Tibial nerve (tissue), 4 donors: ENCODE measurements at regions not wholly inside any gene's neighbourhood (a gene's known extent, or its start where the extent isn't known, plus 50 kb on each side); places are given as distances from the start of the nearest gene placed in this dataset.

Experiments used
- DNase-seq, 2 donors: peaks; one replicate each; pipeline ENCODE4 v3.0.0-alpha.2; 2019; ENCODE audit warnings: low spot score in 2 of 2
- H3K27ac ChIP-seq, 4 donors: fragments of 200-600 bp; sonication (generic) in 3 of 4; one replicate each; pipeline ENCODE4 v1.5.1; 2017 to 2019; ENCODE audit warnings: mild to moderate bottlenecking in 1 of 4
- H3K27me3 ChIP-seq, 2 donors: fragments of 200-600 bp; sonication (generic) in 1 of 2; one replicate each; pipeline versions ENCODE4 v1.5.1 to v1.6.0; 2017 to 2019
- H3K36me3 ChIP-seq, 3 donors: fragments of 200-600 bp; sonication (generic); one replicate each; pipeline ENCODE4 v1.5.1; 2018 to 2019
- H3K4me1 ChIP-seq, 4 donors: fragments of 200-600 bp; sonication (generic) in 3 of 4; one replicate each; pipeline ENCODE4 v1.5.1; 2017 to 2019
- H3K4me3 ChIP-seq, 4 donors: fragments of 200-600 bp; sonication (generic) in 3 of 4; one replicate each; pipeline ENCODE4 v1.5.1; 2017 to 2019; ENCODE audit warnings: mild to moderate bottlenecking in 1 of 4, moderate library complexity in 1 of 4
- H3K9me3 ChIP-seq, 4 donors: fragments of 200-600 bp; sonication (generic) in 3 of 4; one replicate each; pipeline ENCODE4 v1.5.1; 2017 to 2019
- EP300 ChIP-seq, 2 donors: sonication (generic); formaldehyde crosslinking; IDR thresholded peaks; one replicate each; pipeline ENCODE4 v1.6.1; 2017; ENCODE audit warnings: antibody characterized with exemption in 2 of 2, mild to moderate bottlenecking in 1 of 2
- POLR2A ChIP-seq, 2 donors: fragments of 450-650 bp; IDR thresholded peaks; one replicate each; pipeline ENCODE4 v1.6.1; 2017; ENCODE audit warnings: antibody characterized with exemption in 2 of 2, mild to moderate bottlenecking in 2 of 2, moderate library complexity in 2 of 2
- WGBS, 2 donors: methylation state at CpG; one replicate each; pipeline ENCODE4 v1.1.5; 2018; 5-methylcytosine and 5-hydroxymethylcytosine counted together
- TF ChIP-seq, protein P1 (sequence below), 5 experiments: fragments of 200-600 bp in 3 of 5; fragments of 450-650 bp in 2 of 5; sonication (generic) in 3 of 5; IDR thresholded peaks; one replicate each; pipeline ENCODE4 v1.5.1; 2016 to 2019; ENCODE audit warnings: antibody characterized with exemption in 5 of 5, mild to moderate bottlenecking in 3 of 5, moderate library complexity in 2 of 5

- no peaks in the 10 kb centered on the region for H3K4me1 ChIP-seq
- no peak for TF ChIP-seq EP300 (IDR thresholded peaks at IDR 0.05)
- no peak for TF ChIP-seq POLR2A (IDR thresholded peaks at IDR 0.05)
- TF ChIP-seq, protein P1, sequence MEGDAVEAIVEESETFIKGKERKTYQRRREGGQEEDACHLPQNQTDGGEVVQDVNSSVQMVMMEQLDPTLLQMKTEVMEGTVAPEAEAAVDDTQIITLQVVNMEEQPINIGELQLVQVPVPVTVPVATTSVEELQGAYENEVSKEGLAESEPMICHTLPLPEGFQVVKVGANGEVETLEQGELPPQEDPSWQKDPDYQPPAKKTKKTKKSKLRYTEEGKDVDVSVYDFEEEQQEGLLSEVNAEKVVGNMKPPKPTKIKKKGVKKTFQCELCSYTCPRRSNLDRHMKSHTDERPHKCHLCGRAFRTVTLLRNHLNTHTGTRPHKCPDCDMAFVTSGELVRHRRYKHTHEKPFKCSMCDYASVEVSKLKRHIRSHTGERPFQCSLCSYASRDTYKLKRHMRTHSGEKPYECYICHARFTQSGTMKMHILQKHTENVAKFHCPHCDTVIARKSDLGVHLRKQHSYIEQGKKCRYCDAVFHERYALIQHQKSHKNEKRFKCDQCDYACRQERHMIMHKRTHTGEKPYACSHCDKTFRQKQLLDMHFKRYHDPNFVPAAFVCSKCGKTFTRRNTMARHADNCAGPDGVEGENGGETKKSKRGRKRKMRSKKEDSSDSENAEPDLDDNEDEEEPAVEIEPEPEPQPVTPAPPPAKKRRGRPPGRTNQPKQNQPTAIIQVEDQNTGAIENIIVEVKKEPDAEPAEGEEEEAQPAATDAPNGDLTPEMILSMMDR (IDR thresholded peaks at IDR 0.05), result no peak
- no peaks in the 10 kb centered on the region for H3K9me3 ChIP-seq
- H3K4me3 ChIP-seq, result no peak overlapping the region
- 66 to 76% methylated on average over 2 of the region's 2 CpGs for WGBS, 2 donors
- H3K27me3 ChIP-seq, result peaks cover 0 to 5% of the 10 kb centered on the region in 2 donors
- H3K27ac ChIP-seq, result no peak overlapping the region
- H3K36me3 ChIP-seq, result no peaks in the 10 kb centered on the region
- DNase-seq, result no peak
Measured at GRCh38 chr1:165147799-165148198, 208.7 kb downstream of the LMX1A start.

GRCh38 chr1:165144757-165145397, 211.6 kb downstream of the LMX1A start:
- TF ChIP-seq, protein P1 (IDR thresholded peaks at IDR 0.05), result peak; percentile 47 to 71 (median 55)
- TF ChIP-seq EP300 (IDR thresholded peaks at IDR 0.05), result no peak
- peak; percentile 19 to 70 for DNase-seq
- Histone ChIP-seq H3K36me3 (no peaks in the 10 kb centered on the region), H3K4me1 (no peaks in the 10 kb centered on the region), H3K27ac (no peak overlapping the region), H3K9me3 (no peaks in the 10 kb centered on the region), H3K4me3 (no peak overlapping the region), H3K27me3 (peaks cover 0 to 5% of the 10 kb centered on the region in 2 donors)
- 15 to 21% methylated on average over 12 of the region's 12 CpGs for WGBS, 2 donors

DNA sequence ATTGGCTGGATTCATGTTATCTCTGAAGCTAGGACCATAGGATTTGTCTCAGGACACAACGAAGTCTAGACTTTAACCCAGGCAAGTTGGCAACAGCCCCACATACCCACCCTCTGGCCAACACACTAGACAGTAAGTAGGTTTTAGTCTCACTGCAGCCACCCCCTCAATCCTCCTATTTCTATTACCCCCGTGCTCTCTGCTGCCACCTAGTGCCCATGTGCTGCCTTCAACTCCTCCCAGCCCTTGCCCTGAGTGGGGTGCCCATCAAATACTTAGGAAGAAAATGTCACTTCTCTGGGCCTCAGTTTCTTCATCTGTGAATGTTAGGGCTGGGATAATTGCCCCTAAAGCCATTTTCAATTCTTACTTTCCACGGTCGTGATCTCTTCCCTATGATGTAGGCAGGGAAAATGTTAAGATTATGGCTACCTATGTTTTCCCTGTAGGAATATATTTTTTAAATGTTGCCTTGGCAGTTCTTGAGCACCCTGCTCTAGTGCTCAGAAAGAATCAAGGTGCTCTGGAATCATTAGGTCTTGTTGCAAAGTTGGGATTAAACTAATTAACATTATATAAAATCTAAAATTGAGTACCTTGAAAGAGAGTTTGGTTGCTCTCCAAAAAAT, 213.0 kb downstream of the LMX1A start:
- no peaks in the 10 kb centered on the region for H3K36me3 ChIP-seq
- peaks cover 0 to 11% of the 10 kb centered on the region in 2 donors for H3K27me3 ChIP-seq
- H3K4me3 ChIP-seq, result no peak overlapping the region
- H3K9me3 ChIP-seq, result no peaks in the 10 kb centered on the region
- 55 to 56% methylated on average over 4 of the region's 4 CpGs for WGBS, 2 donors
- H3K4me1 ChIP-seq, result no peaks in the 10 kb centered on the region
- DNase-seq, result no peak
- no peak for TF ChIP-seq EP300 (IDR thresholded peaks at IDR 0.05)
- TF ChIP-seq, protein P1 (IDR thresholded peaks at IDR 0.05), result peak in 1 of 5 experiments; percentile 28
- H3K27ac ChIP-seq, result no peak overlapping the region

GRCh38 chr1:165138960-165139359, 217.6 kb downstream of the LMX1A start:
- Histone ChIP-seq H3K9me3 (no peaks in the 10 kb centered on the region), H3K4me3 (no peak overlapping the region), H3K27me3 (peaks cover 0 to 26% of the 10 kb centered on the region in 2 donors), H3K27ac (no peak overlapping the region), H3K36me3 (no peaks in the 10 kb centered on the region), H3K4me1 (no peaks in the 10 kb centered on the region)
- WGBS, 2 donors, result 75 to 80% methylated on average over 1 of the region's 1 CpG
- TF ChIP-seq, protein P1 (IDR thresholded peaks at IDR 0.05), result no peak
- no peak for TF ChIP-seq EP300 (IDR thresholded peaks at IDR 0.05)
- TF ChIP-seq POLR2A (IDR thresholded peaks at IDR 0.05), result no peak
- DNase-seq, result no peak

- TF ChIP-seq EP300 (IDR thresholded peaks at IDR 0.05), result no peak
- no peak for TF ChIP-seq POLR2A (IDR thresholded peaks at IDR 0.05)
- TF ChIP-seq, protein P1 (IDR thresholded peaks at IDR 0.05), result no peak
- no peak for DNase-seq
- no peak overlapping the region for H3K4me3 ChIP-seq
- no peaks in the 10 kb centered on the region for H3K36me3 ChIP-seq
- no peaks in the 10 kb centered on the region for H3K9me3 ChIP-seq
- no peaks in the 10 kb centered on the region for H3K4me1 ChIP-seq
- H3K27me3 ChIP-seq, result peaks cover 0 to 24% of the 10 kb centered on the region in 2 donors
- H3K27ac ChIP-seq, result no peak overlapping the region
- 69 to 70% methylated on average over 5 of the region's 5 CpGs for WGBS, 2 donors
Measured at GRCh38 chr1:165137551-165138316, 218.8 kb downstream of the LMX1A start.
